Fibroblast of villous mesenchyme (primary cell): ENCODE measurements at regions not wholly inside any gene's neighbourhood (a gene's known extent, or its start where the extent isn't known, plus 50 kb on each side); places are given as distances from the start of the nearest gene placed in this dataset.

ENCODE experiments used
- DNase-seq: peaks from one replicate; pipeline ENCODE4 v3.0.0-alpha.2; 2010; ENCODE audit warnings: low read depth
- H3K4me3 ChIP-seq: 2 replicates; pipeline ENCODE4 v1.5.1; 2011; ENCODE audit warnings: low read depth, mild to moderate bottlenecking, low read length
- TF ChIP-seq, protein P1 (sequence below): IDR thresholded peaks from 2 replicates; pipeline ENCODE4 v1.5.1; 2012; ENCODE audit warnings: low read depth, mild to moderate bottlenecking, low read length; ENCODE audit not compliant: insufficient read depth

DNA sequence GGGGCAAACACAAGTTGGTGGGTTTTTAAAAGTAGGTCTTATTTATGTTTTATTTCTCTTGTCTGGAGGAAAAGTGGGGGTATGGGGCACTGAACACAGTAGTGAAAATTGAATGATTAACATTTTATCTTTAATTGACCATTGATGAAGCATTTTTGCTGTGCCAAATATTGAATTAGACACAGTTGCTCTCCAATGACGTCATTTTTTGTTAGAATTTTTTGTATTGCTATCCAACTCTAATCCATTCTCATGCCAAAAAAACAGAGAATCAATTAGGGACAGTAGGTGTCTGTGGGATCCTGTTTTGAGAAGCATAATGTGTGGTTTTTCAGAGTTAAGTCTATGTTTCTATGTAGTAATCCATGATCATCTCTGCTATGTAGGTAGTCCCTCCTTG lies 1032.8 kb downstream of the STPG2 start:
- no peak for DNase-seq

GRCh38 chr4:97116511-97116910 lies 1026.8 kb downstream of the STPG2 start:
- no peak for DNase-seq
- H3K4me3 ChIP-seq = no peak overlapping the region
- TF ChIP-seq, protein P1, sequence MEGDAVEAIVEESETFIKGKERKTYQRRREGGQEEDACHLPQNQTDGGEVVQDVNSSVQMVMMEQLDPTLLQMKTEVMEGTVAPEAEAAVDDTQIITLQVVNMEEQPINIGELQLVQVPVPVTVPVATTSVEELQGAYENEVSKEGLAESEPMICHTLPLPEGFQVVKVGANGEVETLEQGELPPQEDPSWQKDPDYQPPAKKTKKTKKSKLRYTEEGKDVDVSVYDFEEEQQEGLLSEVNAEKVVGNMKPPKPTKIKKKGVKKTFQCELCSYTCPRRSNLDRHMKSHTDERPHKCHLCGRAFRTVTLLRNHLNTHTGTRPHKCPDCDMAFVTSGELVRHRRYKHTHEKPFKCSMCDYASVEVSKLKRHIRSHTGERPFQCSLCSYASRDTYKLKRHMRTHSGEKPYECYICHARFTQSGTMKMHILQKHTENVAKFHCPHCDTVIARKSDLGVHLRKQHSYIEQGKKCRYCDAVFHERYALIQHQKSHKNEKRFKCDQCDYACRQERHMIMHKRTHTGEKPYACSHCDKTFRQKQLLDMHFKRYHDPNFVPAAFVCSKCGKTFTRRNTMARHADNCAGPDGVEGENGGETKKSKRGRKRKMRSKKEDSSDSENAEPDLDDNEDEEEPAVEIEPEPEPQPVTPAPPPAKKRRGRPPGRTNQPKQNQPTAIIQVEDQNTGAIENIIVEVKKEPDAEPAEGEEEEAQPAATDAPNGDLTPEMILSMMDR = no peak

More for the DNA sequence above, 1032.8 kb downstream of the STPG2 start:
- no peak overlapping the region for H3K4me3 ChIP-seq
- TF ChIP-seq, protein P1 = no peak

DNA sequence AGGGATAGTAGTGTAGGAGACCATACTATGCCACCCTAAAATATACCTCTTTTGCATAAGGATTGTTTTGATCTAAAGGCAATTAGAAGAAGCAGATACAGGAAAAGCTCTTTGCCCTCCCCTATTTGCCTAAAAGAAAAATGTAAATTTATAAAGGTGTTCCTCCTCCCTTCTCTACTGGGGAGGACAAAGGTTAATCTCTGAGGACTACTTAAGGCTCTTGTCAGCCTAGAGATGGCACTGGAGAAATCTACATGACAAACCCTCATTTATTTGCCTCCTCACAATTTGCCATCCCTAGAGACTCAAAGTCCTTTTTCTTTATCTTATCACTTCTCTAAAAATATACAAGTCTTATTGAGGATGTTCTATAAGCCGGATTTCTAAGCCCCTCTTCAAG lies 1021.8 kb downstream of the STPG2 start:
- no peak overlapping the region for H3K4me3 ChIP-seq
- TF ChIP-seq, protein P1 = no peak
- no peak for DNase-seq

- no peak for DNase-seq
- no peak overlapping the region for H3K4me3 ChIP-seq
- TF ChIP-seq, protein P1 = no peak
Measured at GRCh38 chr4:97123573-97123972, 1019.7 kb downstream of the STPG2 start.

DNA sequence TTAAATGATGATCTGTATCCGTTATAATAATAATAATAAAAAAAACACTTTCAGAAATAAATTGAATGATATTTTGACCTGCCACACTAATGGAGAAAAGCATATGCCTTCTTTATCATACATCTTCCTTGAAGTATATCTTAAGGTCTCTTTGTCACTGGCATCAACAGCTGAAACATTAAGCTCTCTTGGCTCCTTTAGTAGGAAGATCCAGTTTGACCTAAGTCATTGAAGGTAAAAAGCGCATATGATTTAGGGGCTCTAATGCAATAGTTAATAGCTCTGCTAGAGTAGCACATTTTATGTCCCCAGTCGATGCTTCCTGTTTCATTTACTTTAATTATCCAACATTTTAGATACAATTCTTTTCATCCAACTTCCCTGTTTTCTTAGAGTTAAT lies 1010.8 kb downstream of the STPG2 start:
- TF ChIP-seq, protein P1 = no peak
- DNase-seq = no peak

DNA sequence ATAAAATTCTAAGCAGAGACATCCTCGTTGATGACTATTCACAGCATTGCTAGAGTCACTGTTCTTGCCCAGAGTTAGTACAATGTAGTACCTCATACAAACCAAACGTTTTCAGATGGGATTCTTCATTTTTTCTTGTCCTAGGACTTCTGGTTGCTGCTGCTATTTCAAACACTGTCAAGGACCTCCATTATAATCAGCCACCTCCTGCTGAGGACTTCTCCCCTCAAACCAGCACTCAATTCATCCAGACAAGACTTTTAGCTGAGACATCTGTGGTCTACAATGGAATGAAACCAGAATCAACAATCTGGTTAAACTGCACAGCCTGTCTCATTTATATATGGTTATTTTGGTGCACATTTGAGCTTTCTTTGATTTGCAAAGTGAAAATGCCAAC lies 1008.8 kb downstream of the STPG2 start:
- no peak overlapping the region for H3K4me3 ChIP-seq
- DNase-seq = no peak
- TF ChIP-seq, protein P1 = no peak

More for the DNA sequence above, 1010.8 kb downstream of the STPG2 start:
- no peak overlapping the region for H3K4me3 ChIP-seq

GRCh38 chr4:97139791-97140190 lies 1003.5 kb downstream of the STPG2 start:
- no peak overlapping the region for H3K4me3 ChIP-seq
- no peak for DNase-seq
- TF ChIP-seq, protein P1 = no peak
